ENCODE measurements at regions not wholly inside any gene's neighbourhood (a gene's known extent, or its start where the extent isn't known, plus 50 kb on each side); places are given as distances from the start of the nearest gene placed in this dataset.

DNA sequence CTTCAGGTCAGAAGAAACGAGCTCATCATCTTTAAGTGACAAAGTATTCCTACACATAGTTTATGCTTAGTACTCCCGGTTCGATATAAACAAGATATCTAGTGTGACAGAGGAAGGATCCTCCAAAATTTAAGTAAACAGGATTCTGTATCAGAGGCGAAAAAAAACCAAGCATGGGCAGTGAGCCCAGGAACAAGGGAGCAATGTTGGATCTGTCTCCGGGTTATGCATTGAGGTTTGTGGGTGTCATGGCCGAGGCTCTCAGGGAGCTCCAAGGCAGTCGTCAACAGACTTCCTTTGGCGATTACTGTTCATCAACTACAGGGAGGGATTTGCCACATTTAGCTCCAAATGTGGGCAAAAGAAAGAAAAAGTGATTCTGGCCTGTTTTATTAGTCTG lies 319.5 kb downstream of the CBLN4 start:
- TF ChIP-seq POLR2A (IDR thresholded peaks at IDR 0.05) (no peak), CTCF (IDR thresholded peaks at IDR 0.05) (no peak), POLR2AphosphoS5 (IDR thresholded peaks at IDR 0.05) (no peak), EP300 (IDR thresholded peaks at IDR 0.05) (no peak)
